Right renal cortex interstitium (tissue), 3 donors: ENCODE measurements at regions not wholly inside any gene's neighbourhood (a gene's known extent, or its start where the extent isn't known, plus 50 kb on each side); places are given as distances from the start of the nearest gene placed in this dataset.

Experiments used
- DNase-seq, 3 donors: peaks; one replicate each; pipeline ENCODE4 v3.0.0-alpha.2; 2013; ENCODE audit warnings: low read depth in 3 of 3, low spot score in 2 of 3

GRCh38 chr3:45329761-45330305, 58.5 kb upstream of the LARS2 start:
- no peak for DNase-seq

GRCh38 chr3:45330510-45331295, 57.7 kb upstream of the LARS2 start:
- no peak for DNase-seq

GRCh38 chr3:45332493-45332892, 55.9 kb upstream of the LARS2 start:
- DNase-seq: no peak

- DNase-seq: no peak
Measured at GRCh38 chr3:45332901-45333407, 55.4 kb upstream of the LARS2 start.

- no peak for DNase-seq
Measured at GRCh38 chr3:45333549-45333948, 54.8 kb upstream of the LARS2 start.

- peak in 1 of 3 donors; percentile 0 for DNase-seq
Measured at GRCh38 chr3:45337839-45338470, 50.4 kb upstream of the LARS2 start.
